ENCODE measurements at regions not wholly inside any gene's neighbourhood (a gene's known extent, or its start where the extent isn't known, plus 50 kb on each side); places are given as distances from the start of the nearest gene placed in this dataset.

DNA sequence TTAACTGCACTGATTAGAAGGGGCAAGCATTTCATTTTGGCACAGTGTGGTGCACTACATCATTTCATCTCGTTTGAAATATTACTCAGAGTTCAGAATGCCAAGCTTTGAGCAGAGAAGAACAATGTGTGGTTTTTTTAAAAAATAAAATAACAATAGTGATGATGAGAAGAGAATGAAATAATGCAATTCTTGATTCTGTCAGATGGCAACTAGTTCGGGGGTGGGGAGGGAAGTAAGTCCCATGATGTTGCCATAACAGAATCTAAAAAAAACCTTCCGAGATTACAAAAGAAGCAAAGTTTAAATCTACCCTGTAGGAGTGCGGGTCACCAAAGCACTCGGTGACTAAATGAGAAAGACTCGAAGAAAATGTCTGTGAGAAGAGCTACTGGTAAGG, 490.4 kb downstream of the NR4A2 start:
- H3K27ac ChIP-seq: no peak overlapping the region
- TF ChIP-seq, protein P1, sequence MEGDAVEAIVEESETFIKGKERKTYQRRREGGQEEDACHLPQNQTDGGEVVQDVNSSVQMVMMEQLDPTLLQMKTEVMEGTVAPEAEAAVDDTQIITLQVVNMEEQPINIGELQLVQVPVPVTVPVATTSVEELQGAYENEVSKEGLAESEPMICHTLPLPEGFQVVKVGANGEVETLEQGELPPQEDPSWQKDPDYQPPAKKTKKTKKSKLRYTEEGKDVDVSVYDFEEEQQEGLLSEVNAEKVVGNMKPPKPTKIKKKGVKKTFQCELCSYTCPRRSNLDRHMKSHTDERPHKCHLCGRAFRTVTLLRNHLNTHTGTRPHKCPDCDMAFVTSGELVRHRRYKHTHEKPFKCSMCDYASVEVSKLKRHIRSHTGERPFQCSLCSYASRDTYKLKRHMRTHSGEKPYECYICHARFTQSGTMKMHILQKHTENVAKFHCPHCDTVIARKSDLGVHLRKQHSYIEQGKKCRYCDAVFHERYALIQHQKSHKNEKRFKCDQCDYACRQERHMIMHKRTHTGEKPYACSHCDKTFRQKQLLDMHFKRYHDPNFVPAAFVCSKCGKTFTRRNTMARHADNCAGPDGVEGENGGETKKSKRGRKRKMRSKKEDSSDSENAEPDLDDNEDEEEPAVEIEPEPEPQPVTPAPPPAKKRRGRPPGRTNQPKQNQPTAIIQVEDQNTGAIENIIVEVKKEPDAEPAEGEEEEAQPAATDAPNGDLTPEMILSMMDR (IDR thresholded peaks at IDR 0.05): no peak
- no peak for TF ChIP-seq ZFX (IDR thresholded peaks at IDR 0.05; ENCODE audit: borderline replicate concordance)

DNA sequence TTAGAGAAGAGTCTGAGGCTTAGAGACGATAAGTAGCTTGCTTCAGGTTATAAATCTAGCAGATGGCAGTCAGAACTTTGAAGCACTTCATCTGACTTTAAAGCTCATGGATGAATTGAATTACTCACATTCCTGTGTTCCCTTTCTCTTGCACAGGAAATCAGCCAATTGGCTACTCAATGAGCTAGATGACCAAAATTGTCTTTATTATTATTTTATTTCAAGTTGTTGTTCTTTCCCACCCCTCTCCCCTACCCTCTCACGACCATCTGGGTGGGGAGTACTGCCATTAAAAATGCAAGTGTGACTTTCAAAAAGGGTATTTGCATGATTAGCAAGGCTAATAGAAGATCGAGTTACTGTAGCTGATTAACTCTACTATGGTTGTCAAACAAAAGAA, 491.1 kb downstream of the NR4A2 start:
- no peak overlapping the region for H3K27ac ChIP-seq
- TF ChIP-seq, protein P1 (IDR thresholded peaks at IDR 0.05): no peak
- TF ChIP-seq ZFX (IDR thresholded peaks at IDR 0.05; ENCODE audit: borderline replicate concordance): no peak

DNA sequence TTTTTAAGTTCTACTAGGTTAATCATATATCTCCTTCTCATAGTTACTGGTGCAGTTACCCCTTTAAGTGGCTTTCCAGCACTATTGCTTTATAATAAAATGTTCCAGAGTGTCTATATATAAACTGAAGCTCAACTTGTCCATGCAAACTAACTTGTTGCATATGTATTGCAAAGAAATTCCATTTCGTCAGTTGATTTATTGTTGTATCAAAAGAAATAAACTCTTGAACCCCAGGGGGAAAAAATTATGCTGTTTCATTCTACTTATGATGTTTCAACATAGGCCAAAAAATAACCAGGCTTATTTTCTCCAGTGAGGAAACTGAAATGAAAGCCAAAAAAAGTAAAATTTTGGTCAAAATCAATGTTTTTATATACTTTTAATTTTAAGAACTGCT, 491.9 kb downstream of the NR4A2 start:
- H3K27ac ChIP-seq: no peak overlapping the region
- no peak for TF ChIP-seq ZFX (IDR thresholded peaks at IDR 0.05; ENCODE audit: borderline replicate concordance)
- TF ChIP-seq, protein P1 (IDR thresholded peaks at IDR 0.05): no peak

DNA sequence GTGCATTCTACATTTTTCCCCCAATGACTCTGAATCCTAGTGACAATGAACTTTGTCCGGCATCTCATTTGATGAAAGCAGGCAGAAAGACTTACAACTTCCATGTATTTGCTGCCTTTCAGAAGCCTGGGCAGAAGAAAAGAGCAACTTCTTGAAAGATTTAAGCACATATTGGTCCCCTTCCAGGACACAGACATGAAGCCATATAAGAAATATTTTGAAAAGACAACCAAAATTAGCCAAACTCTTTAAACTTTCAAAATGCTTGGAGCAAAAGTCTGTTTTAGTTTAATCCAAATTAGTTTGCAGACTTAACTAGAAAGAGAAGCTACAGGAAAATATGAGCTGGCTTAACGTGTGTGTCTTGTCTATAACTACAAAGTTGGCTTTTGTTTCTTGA, 492.5 kb downstream of the NR4A2 start:
- H3K27ac ChIP-seq: no peak overlapping the region
- no peak for TF ChIP-seq ZFX (IDR thresholded peaks at IDR 0.05; ENCODE audit: borderline replicate concordance)
- TF ChIP-seq, protein P1 (IDR thresholded peaks at IDR 0.05): no peak

DNA sequence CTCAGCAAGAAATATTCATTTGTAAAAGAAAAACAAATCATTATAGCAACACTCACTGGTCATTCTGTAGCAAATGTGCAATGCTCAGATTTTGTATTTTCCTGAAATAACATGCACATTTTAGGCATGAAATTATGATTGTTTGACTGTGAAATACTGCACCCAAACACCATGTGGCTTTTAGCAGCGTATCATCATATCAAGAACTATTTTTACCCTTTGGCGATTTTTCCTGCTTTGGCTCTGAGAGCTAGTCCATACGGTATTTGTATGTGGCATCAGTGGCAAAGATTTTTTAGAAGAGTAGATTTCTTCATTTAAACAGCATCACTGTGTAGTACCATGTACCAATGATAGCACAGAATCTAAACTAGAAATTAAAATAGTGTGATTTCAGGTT, 493.1 kb downstream of the NR4A2 start:
- H3K27ac ChIP-seq: no peak overlapping the region
- TF ChIP-seq, protein P1 (IDR thresholded peaks at IDR 0.05): no peak
- no peak for TF ChIP-seq ZFX (IDR thresholded peaks at IDR 0.05; ENCODE audit: borderline replicate concordance)

DNA sequence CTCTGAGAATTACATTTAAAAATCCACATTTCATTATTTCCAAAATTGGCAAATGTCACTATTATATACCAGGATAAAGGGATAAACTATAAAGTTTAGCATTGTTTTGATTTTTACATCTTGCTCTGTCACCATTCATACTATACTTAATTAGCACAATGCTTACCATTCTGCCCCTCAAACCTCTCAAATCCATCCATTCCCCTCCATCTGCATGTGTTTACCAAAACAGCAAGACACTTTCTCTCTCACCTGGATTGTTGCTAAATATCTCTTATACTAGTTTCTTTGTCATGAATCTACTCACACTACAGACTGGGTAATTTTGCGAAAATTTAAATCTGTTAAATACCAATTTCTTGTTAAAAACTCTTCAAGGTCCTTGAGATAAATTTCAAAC, 496.1 kb downstream of the NR4A2 start:
- TF ChIP-seq, protein P1 (IDR thresholded peaks at IDR 0.05): no peak
- TF ChIP-seq ZFX (IDR thresholded peaks at IDR 0.05; ENCODE audit: borderline replicate concordance): no peak
- H3K27ac ChIP-seq: no peak overlapping the region

DNA sequence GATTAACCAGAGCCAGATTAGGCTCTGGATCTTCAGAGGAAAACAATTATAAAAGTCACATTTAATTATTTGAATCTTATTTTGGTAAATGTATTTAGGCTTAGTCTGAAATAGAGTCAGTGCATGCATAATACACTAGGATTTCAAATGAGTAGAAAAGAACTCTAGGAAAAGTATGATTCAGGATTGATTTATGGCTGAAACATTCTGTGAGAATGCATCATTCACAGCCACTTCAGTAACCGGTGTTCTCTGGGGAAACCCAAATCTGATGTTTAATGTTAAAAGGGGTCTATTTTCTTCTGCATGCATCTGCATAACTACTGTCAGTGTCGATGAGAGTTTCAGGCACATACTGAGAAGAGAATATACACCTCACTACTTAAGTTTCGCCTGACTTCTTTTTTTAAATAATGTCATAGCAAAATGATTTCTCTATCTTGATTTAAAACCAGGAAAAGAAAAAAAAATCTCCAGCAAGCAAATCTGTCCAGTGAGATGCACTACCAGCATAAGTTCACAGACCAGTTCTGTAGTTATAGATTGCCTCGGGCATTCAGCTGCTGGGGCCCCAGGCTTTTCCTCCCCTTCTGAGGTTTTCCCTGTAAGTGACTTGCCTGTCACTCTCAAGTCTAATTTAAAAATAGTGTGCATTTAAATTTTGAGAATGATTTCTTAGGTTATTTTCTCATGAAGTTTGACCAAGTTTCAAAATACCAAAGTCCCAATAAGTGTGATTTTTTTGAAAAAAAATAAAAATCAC, 501.5 kb downstream of the NR4A2 start:
- TF ChIP-seq, protein P1 (IDR thresholded peaks at IDR 0.05): no peak
- TF ChIP-seq ZFX (IDR thresholded peaks at IDR 0.05; ENCODE audit: borderline replicate concordance): no peak
- H3K27ac ChIP-seq: no peak overlapping the region
